ENCODE measurements at regions not wholly inside any gene's neighbourhood (a gene's known extent, or its start where the extent isn't known, plus 50 kb on each side); places are given as distances from the start of the nearest gene placed in this dataset.

DNA sequence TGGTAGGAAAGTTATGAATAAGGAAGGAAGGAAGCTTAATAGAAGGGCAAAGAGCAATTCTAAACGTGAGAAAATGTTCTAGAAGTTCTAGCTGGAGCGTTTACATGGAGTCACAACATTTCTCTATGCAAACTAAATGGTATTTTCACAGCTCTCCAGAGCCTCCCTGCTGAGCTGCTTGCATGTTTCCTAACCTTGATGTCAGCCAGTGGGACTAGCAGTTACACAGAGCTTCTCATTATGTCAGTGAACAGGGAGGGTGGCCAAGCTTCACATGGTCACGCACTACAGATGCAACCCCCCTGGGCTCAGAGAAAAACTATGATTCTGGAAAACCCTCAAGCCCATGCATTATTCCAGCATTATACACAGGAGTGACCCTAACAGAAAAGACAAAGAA, 153.4 kb upstream of the CCDC150 start:
- Histone ChIP-seq H2AFZ (ENCODE audit: insufficient read depth, low read depth, low read length, poor library complexity, severe bottlenecking) (no peak overlapping the region), H3K27ac (ENCODE audit: low read depth in 1 of 2, low read length in 2 of 2) (no peak overlapping the region), H3K4me3 (replicated peaks in 1 of 3; ENCODE audit: low read depth in 2 of 3, low read length in 3 of 3) (no peak overlapping the region), H3K9me3 (replicated peaks in 1 of 2; ENCODE audit: control insufficient read depth in 1 of 2, insufficient read depth in 1 of 2, low read length in 2 of 2) (no peaks in the 10 kb centered on the region), H4K20me1 (ENCODE audit: insufficient read depth, low read length) (no peaks in the 10 kb centered on the region), H3K36me3 (replicated peaks in 1 of 2; ENCODE audit: control insufficient read depth in 1 of 2, insufficient read depth in 2 of 2, low read length in 2 of 2) (no peaks in the 10 kb centered on the region), H3K4me1 (ENCODE audit: control insufficient read depth in 1 of 2, insufficient read depth in 2 of 2, low read length in 2 of 2) (no peaks in the 10 kb centered on the region), H3K79me2 (ENCODE audit: insufficient read depth, low read length) (no peaks in the 10 kb centered on the region), H3K4me2 (replicated peaks; ENCODE audit: extremely low read depth, low read length, poor library complexity, severe bottlenecking) (no peak overlapping the region), H3K9ac (ENCODE audit: insufficient read depth, low read length, poor library complexity, severe bottlenecking) (no peak overlapping the region), H3K27me3 (ENCODE audit: control insufficient read depth in 2 of 2, insufficient read depth in 2 of 2, low read length in 2 of 2) (no peaks in the 10 kb centered on the region)
- Mint-ChIP-seq H3K36me3 (no peaks in the 10 kb centered on the region), H3K9me3 (peaks cover 0 to 3% (median 0%) of the 10 kb centered on the region in 7 donors), H3K4me3 (no peak overlapping the region), H3K27ac (no peak overlapping the region), H3K4me1 (no peaks in the 10 kb centered on the region), H3K27me3 (ENCODE audit: low read depth in 3 of 3) (peaks cover 0 to 5% (median 3%) of the 10 kb centered on the region in 3 donors)
- DNase-seq, result no peak
- intact Hi-C loops (cut with micrococcal nuclease), result no loop called here
- TF ChIP-seq, protein P1, sequence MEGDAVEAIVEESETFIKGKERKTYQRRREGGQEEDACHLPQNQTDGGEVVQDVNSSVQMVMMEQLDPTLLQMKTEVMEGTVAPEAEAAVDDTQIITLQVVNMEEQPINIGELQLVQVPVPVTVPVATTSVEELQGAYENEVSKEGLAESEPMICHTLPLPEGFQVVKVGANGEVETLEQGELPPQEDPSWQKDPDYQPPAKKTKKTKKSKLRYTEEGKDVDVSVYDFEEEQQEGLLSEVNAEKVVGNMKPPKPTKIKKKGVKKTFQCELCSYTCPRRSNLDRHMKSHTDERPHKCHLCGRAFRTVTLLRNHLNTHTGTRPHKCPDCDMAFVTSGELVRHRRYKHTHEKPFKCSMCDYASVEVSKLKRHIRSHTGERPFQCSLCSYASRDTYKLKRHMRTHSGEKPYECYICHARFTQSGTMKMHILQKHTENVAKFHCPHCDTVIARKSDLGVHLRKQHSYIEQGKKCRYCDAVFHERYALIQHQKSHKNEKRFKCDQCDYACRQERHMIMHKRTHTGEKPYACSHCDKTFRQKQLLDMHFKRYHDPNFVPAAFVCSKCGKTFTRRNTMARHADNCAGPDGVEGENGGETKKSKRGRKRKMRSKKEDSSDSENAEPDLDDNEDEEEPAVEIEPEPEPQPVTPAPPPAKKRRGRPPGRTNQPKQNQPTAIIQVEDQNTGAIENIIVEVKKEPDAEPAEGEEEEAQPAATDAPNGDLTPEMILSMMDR (IDR thresholded peaks at IDR 0.05), result no peak
- no CpG with 5 or more reads among the region's 3 CpGs for WGBS (ENCODE audit: insufficient coverage)

DNA sequence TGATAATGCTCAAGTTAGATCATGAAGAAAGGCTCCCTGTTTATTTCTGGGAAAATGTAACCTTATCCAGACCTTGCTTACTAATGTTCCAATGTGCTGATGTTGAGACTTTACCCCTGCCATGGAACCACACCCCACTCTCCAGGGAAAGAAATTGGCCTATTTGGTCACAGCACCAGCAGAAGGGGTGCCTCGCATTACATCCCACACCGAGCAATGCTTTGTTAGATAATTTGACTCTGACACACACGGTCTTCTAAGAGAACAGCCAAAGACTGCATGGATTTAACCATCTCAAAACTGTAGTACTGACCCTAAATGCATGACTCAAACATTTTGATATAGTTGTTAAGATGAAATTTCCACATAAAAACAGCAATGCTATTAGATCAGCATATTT, 152.1 kb upstream of the CCDC150 start:
- H3K9me3 Mint-ChIP-seq, result peaks cover 0 to 2% (median 0%) of the 10 kb centered on the region in 7 donors
- Histone ChIP-seq H3K36me3 (replicated peaks in 1 of 2; ENCODE audit: control insufficient read depth in 1 of 2, insufficient read depth in 2 of 2, low read length in 2 of 2) (no peaks in the 10 kb centered on the region), H4K20me1 (ENCODE audit: insufficient read depth, low read length) (no peaks in the 10 kb centered on the region), H3K9ac (ENCODE audit: insufficient read depth, low read length, poor library complexity, severe bottlenecking) (no peak overlapping the region), H3K27me3 (ENCODE audit: control insufficient read depth in 2 of 2, insufficient read depth in 2 of 2, low read length in 2 of 2) (no peaks in the 10 kb centered on the region), H2AFZ (ENCODE audit: insufficient read depth, low read depth, low read length, poor library complexity, severe bottlenecking) (no peak overlapping the region), H3K9me3 (replicated peaks in 1 of 2; ENCODE audit: control insufficient read depth in 1 of 2, insufficient read depth in 1 of 2, low read length in 2 of 2) (no peaks in the 10 kb centered on the region), H3K79me2 (ENCODE audit: insufficient read depth, low read length) (no peaks in the 10 kb centered on the region), H3K4me2 (replicated peaks; ENCODE audit: extremely low read depth, low read length, poor library complexity, severe bottlenecking) (no peak overlapping the region), H3K27ac (ENCODE audit: low read depth in 1 of 2, low read length in 2 of 2) (no peak overlapping the region), H3K4me1 (ENCODE audit: control insufficient read depth in 1 of 2, insufficient read depth in 2 of 2, low read length in 2 of 2) (no peaks in the 10 kb centered on the region), H3K4me3 (replicated peaks in 1 of 3; ENCODE audit: low read depth in 2 of 3, low read length in 3 of 3) (no peak overlapping the region)
- H3K27me3 Mint-ChIP-seq (ENCODE audit: low read depth in 3 of 3), result peaks cover 0 to 5% (median 3%) of the 10 kb centered on the region in 3 donors
- no peaks in the 10 kb centered on the region for H3K4me1 Mint-ChIP-seq
- no peak overlapping the region for H3K27ac Mint-ChIP-seq
- DNase-seq, result no peak
- intact Hi-C loops (cut with micrococcal nuclease), result no loop called here
- TF ChIP-seq, protein P1 (IDR thresholded peaks at IDR 0.05), result no peak
- H3K4me3 Mint-ChIP-seq, result no peak overlapping the region
- no CpG with 5 or more reads among the region's 3 CpGs for WGBS (ENCODE audit: insufficient coverage)
- no peaks in the 10 kb centered on the region for H3K36me3 Mint-ChIP-seq

Data from CD14-positive monocyte (primary cell).